Hepatocyte (in vitro differentiated cells): ENCODE measurements at regions not wholly inside any gene's neighbourhood (a gene's known extent, or its start where the extent isn't known, plus 50 kb on each side); places are given as distances from the start of the nearest gene placed in this dataset.

Experiments
- CTCF ChIP-seq: fragments of 200-600 bp; sonication (generic); IDR thresholded peaks from 2 replicates; pipeline ENCODE4 v1.5.1; 2016; ENCODE audit warnings: antibody characterized with exemption, mild to moderate bottlenecking; ENCODE audit not compliant: poor library complexity
- EZH2 ChIP-seq: fragments of 200-600 bp; sonication (generic); IDR thresholded peaks from 2 replicates; pipeline ENCODE4 v1.6.1; 2016; ENCODE audit warnings: antibody characterized with exemption, mild to moderate bottlenecking, borderline replicate concordance
- EZH2phosphoT487 ChIP-seq: fragments of 200-600 bp; sonication (generic); IDR thresholded peaks from one replicate; pipeline ENCODE4 v1.6.1; 2018; ENCODE audit warnings: antibody characterized with exemption, mild to moderate bottlenecking, low read depth, moderate library complexity; ENCODE audit not compliant: unreplicated experiment, severe bottlenecking

DNA sequence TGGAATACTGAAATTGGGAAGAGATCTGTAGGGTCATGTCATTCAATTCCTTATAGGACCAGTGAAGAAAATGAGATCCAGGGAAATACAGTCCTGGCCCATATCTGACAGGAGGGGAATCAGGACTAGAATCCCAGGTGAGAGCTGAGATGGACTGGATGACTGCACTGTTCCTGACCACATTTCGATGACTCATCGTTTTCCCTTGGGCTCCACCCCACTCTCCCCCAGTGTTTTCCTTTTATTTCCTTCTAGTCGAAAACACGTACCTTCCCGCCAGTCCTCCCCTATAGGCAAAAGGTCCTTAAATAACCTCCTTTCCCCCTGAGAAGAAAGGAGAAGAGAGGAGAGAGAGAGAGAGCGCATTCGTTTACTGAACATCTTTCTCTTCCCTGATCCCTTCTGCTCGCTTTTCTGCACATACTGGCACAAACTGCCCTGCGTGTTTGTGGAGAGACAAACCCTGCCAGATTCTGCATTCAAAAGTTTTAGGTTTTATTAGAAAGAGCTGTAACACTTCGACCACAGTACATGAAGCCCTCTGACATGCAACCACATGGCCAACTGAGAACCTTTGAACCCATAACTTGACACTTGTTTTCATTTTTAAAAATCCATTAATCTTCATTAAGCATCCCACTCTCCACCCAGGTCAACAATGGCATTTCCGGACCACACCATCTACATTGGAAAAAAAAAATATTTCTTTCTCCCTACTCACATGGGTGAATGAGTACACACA lies 565.7 kb downstream of the METTL15 start:
- no peak for TF ChIP-seq EZH2
- TF ChIP-seq CTCF = no peak
- no peak for TF ChIP-seq EZH2phosphoT487
